Hepatocyte (in vitro differentiated cells): ENCODE measurements at regions not wholly inside any gene's neighbourhood (a gene's known extent, or its start where the extent isn't known, plus 50 kb on each side); places are given as distances from the start of the nearest gene placed in this dataset.

ENCODE experiments used
- DNase-seq: peaks from one replicate; pipeline ENCODE4 v3.0.0-alpha.2; 2016; ENCODE audit warnings: low spot score
- H2AFZ ChIP-seq: fragments of 200-600 bp; sonication (generic); 2 replicates; pipeline ENCODE4 v1.6.0; 2016; ENCODE audit warnings: antibody characterized with exemption, mild to moderate bottlenecking
- H3K27ac ChIP-seq: fragments of 200-600 bp; sonication (generic); 2 replicates; pipeline ENCODE4 v1.5.1; 2016; ENCODE audit warnings: mild to moderate bottlenecking
- H3K27me3 ChIP-seq: fragments of 200-600 bp; sonication (generic); 2 replicates; pipeline ENCODE4 v1.6.1; 2016
- H3K36me3 ChIP-seq: fragments of 200-600 bp; sonication (generic); replicated peaks from 2 replicates; pipeline ENCODE4 v1.5.1; 2016; ENCODE audit warnings: low read depth; ENCODE audit not compliant: insufficient read depth
- H3K4me1 ChIP-seq: fragments of 200-600 bp; sonication (generic); 2 replicates; pipeline ENCODE4 v1.5.1; 2016; ENCODE audit warnings: mild to moderate bottlenecking, moderate library complexity; ENCODE audit not compliant: insufficient read depth
- H3K4me2 ChIP-seq: fragments of 200-600 bp; sonication (generic); 2 replicates; pipeline ENCODE4 v1.6.0; 2016
- H3K4me3 ChIP-seq: fragments of 200-600 bp; sonication (generic); 2 replicates; pipeline ENCODE4 v1.5.1; 2016; ENCODE audit warnings: mild to moderate bottlenecking
- H3K79me2 ChIP-seq: fragments of 200-600 bp; sonication (generic); 2 replicates; pipeline ENCODE4 v1.6.0; 2017; ENCODE audit warnings: mild to moderate bottlenecking
- H3K9me2 ChIP-seq: fragments of 200-600 bp; sonication (generic); replicated peaks from 2 replicates; pipeline ENCODE4 v1.6.0; 2017; ENCODE audit warnings: mild to moderate bottlenecking; ENCODE audit not compliant: insufficient read depth
- H3K9me3 ChIP-seq: fragments of 200-600 bp; sonication (generic); 2 replicates; pipeline ENCODE4 v1.5.1; 2016; ENCODE audit warnings: low read depth, mild to moderate bottlenecking
- H4K20me1 ChIP-seq: fragments of 200-600 bp; sonication (generic); 2 replicates; pipeline ENCODE4 v1.6.0; 2016; ENCODE audit warnings: mild to moderate bottlenecking; ENCODE audit not compliant: insufficient read depth, poor library complexity, severe bottlenecking
- EZH2 ChIP-seq: fragments of 200-600 bp; sonication (generic); IDR thresholded peaks from 2 replicates; pipeline ENCODE4 v1.6.1; 2016; ENCODE audit warnings: antibody characterized with exemption, mild to moderate bottlenecking, borderline replicate concordance
- EZH2phosphoT487 ChIP-seq: fragments of 200-600 bp; sonication (generic); IDR thresholded peaks from one replicate; pipeline ENCODE4 v1.6.1; 2018; ENCODE audit warnings: antibody characterized with exemption, mild to moderate bottlenecking, low read depth, moderate library complexity; ENCODE audit not compliant: unreplicated experiment, severe bottlenecking
- WGBS: methylation state at CpG from one replicate; pipeline ENCODE4 v1.1.6; 2016; ENCODE audit warnings: low lambda C conversion rate; ENCODE audit errors: missing lambda C conversion rate; 5-methylcytosine and 5-hydroxymethylcytosine counted together
- TF ChIP-seq, protein P1 (sequence below): fragments of 200-600 bp; sonication (generic); IDR thresholded peaks from 2 replicates; pipeline ENCODE4 v1.5.1; 2016; ENCODE audit warnings: antibody characterized with exemption, mild to moderate bottlenecking; ENCODE audit not compliant: poor library complexity

DNA sequence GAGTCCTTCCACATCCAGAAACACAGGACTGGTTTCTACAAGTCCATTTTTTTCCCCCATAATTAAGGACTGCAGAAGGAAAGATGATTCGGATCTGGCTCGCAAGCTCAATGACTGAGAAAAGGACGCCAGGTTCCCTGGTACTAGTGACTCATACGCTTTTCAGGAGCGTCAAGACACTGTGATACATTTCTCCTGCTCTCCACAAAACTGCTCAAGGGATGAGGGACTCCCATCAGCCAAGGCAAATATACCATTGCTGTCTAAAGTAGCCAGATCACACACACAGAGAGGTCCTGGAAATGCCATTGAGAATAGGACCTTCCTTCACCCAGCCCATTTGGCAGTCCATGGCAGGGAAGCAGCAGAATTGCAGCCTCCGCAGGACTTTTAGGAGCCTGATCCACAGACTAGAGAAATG lies 253.6 kb upstream of the IRF2BP2 start:
- Histone ChIP-seq H3K4me1 (peaks cover 31% of the 10 kb centered on the region), H3K27ac (peak overlapping the region; percentile 81), H3K79me2 (no peaks in the 10 kb centered on the region), H3K9me3 (no peaks in the 10 kb centered on the region), H2AFZ (no peak overlapping the region), H3K4me2 (peak overlapping the region; percentile 30), H3K4me3 (no peak overlapping the region), H3K27me3 (no peaks in the 10 kb centered on the region), H4K20me1 (no peaks in the 10 kb centered on the region), H3K9me2 (no peaks in the 10 kb centered on the region), H3K36me3 (no peaks in the 10 kb centered on the region)
- TF ChIP-seq, protein P1, sequence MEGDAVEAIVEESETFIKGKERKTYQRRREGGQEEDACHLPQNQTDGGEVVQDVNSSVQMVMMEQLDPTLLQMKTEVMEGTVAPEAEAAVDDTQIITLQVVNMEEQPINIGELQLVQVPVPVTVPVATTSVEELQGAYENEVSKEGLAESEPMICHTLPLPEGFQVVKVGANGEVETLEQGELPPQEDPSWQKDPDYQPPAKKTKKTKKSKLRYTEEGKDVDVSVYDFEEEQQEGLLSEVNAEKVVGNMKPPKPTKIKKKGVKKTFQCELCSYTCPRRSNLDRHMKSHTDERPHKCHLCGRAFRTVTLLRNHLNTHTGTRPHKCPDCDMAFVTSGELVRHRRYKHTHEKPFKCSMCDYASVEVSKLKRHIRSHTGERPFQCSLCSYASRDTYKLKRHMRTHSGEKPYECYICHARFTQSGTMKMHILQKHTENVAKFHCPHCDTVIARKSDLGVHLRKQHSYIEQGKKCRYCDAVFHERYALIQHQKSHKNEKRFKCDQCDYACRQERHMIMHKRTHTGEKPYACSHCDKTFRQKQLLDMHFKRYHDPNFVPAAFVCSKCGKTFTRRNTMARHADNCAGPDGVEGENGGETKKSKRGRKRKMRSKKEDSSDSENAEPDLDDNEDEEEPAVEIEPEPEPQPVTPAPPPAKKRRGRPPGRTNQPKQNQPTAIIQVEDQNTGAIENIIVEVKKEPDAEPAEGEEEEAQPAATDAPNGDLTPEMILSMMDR, result no peak
- TF ChIP-seq EZH2phosphoT487 (no peak), EZH2 (no peak)
- no peak for DNase-seq
- 89% methylated on average over 6 of the region's 6 CpGs for WGBS

DNA sequence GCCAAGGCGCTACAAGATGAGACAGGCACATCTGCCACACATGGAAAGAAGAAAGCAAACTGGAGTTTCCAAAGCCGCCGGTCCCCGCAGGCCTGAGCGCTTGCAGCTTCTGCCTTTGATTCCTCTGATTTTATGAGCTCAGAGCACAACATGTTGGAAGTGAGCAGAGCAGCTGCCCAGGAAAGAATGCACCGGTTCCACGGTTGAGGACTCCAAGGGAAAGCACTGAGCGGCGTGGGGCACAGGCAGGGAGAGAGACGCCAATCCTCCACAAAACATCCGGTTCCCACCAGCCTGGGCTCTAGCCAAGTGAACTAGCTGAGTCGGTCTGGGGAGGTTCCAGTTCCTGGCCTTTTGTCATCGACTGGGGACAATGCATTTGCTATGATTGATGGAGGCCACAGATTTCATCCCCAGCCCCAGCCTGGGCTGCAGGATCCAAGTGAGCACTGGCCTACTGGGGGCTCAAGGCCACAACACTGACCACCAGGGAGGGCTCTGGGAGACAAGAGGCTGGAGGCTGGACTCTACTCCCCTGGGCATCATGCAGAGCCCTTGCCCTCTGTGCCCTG lies 253.1 kb upstream of the IRF2BP2 start:
- Histone ChIP-seq H3K4me3 (no peak overlapping the region), H3K27me3 (no peaks in the 10 kb centered on the region), H3K79me2 (no peaks in the 10 kb centered on the region), H4K20me1 (no peaks in the 10 kb centered on the region), H3K36me3 (no peaks in the 10 kb centered on the region), H3K4me2 (peak overlapping the region; percentile 59), H3K9me3 (no peaks in the 10 kb centered on the region), H3K27ac (peak overlapping the region; percentile 81), H3K9me2 (no peaks in the 10 kb centered on the region), H3K4me1 (peaks cover 31% of the 10 kb centered on the region), H2AFZ (no peak overlapping the region)
- 45% methylated on average over 13 of the region's 13 CpGs for WGBS
- DNase-seq, result peak; percentile 67
- TF ChIP-seq, protein P1, result no peak
- no peak for TF ChIP-seq EZH2phosphoT487
- TF ChIP-seq EZH2, result no peak

DNA sequence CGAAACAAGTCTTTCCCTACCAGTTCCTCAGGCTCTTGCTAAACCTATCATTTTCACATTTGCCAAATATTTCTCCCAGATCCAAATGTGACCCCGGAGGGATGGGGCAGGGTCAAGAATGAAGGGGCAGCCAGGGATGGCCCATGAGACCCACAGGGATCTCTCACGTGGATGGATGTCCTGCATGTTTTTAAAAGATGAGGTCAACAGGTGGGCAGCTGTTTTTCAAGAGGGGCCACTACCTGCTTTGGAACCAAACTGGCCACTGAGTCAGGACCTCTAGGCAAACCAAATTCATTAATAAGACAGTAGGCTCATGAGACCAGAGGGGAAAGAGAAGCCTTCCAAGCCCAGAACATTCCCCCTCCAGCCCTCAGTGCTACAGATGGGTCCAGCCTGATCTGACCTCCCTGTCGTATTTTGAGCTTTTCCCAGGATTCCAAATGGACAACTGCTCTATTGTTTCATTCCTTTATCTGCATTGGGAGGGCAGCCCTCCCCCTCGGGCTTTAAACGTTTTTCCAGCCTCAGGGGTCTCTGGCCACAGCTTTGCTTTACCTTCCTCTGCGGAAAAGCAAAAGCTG lies 252.5 kb upstream of the IRF2BP2 start:
- Histone ChIP-seq H4K20me1 (no peaks in the 10 kb centered on the region), H2AFZ (no peak overlapping the region), H3K4me1 (peaks cover 31% of the 10 kb centered on the region), H3K36me3 (no peaks in the 10 kb centered on the region), H3K27me3 (no peaks in the 10 kb centered on the region), H3K4me3 (no peak overlapping the region), H3K9me3 (no peaks in the 10 kb centered on the region), H3K4me2 (peak overlapping the region; percentile 59), H3K27ac (peak overlapping the region; percentile 81), H3K9me2 (no peaks in the 10 kb centered on the region), H3K79me2 (no peaks in the 10 kb centered on the region)
- DNase-seq, result no peak
- TF ChIP-seq, protein P1, result no peak
- TF ChIP-seq EZH2, result no peak
- TF ChIP-seq EZH2phosphoT487, result no peak
- 59% methylated on average over 7 of the region's 7 CpGs for WGBS
